Kidney (tissue), 13 donors: ENCODE measurements at regions not wholly inside any gene's neighbourhood (a gene's known extent, or its start where the extent isn't known, plus 50 kb on each side); places are given as distances from the start of the nearest gene placed in this dataset.

Source experiments
- DNase-seq, 5 donors: peaks; one replicate each; pipeline ENCODE4 v3.0.0-alpha.2; 2013 to 2020
- FAIRE-seq: peaks from 2 replicates; lab custom pipeline; 2012; peaks lifted over from hg19 to GRCh38; lab: Jason Lieb, UNC
- H3K27ac ChIP-seq, 2 donors: one replicate each; pipeline ENCODE4 v1.7.0; 2013; ENCODE audit warnings: low read depth in 2 of 2, low read length in 2 of 2, inconsistent platforms in 1 of 2
- H3K27me3 ChIP-seq: one replicate; pipeline ENCODE4 v1.7.1; 2013; ENCODE audit warnings: low read length, inconsistent platforms; ENCODE audit not compliant: control insufficient read depth, insufficient read depth
- H3K36me3 ChIP-seq, 3 donors: one replicate each; pipeline versions ENCODE4 v1.7.0 to v1.7.1; 2013; ENCODE audit warnings: low read length in 3 of 3, control low read depth in 1 of 3, inconsistent platforms in 1 of 3; ENCODE audit not compliant: insufficient read depth in 3 of 3, control insufficient read depth in 2 of 3
- H3K4me1 ChIP-seq, 3 donors: one replicate each; pipeline versions ENCODE4 v1.7.0 to v1.7.1; 2013; ENCODE audit warnings: low read length in 3 of 3, inconsistent platforms in 1 of 3, low read depth in 1 of 3; ENCODE audit not compliant: control insufficient read depth in 2 of 3, insufficient read depth in 2 of 3
- H3K4me3 ChIP-seq, 3 donors: one replicate each; pipeline versions ENCODE4 v1.7.0 to v1.8.1; 2013; ENCODE audit warnings: low read length in 3 of 3, control low read depth in 1 of 3, inconsistent platforms in 1 of 3
- H3K9ac ChIP-seq, 3 donors: one replicate each; pipeline versions ENCODE4 v1.7.0 to v1.7.1; 2013; ENCODE audit warnings: low read length in 3 of 3, control low read depth in 1 of 3, inconsistent platforms in 1 of 3
- H3K9me3 ChIP-seq, 3 donors: one replicate each; pipeline versions ENCODE4 v1.7.0 to v1.7.1; 2013; ENCODE audit warnings: low read length in 3 of 3, control low read depth in 1 of 3, inconsistent platforms in 1 of 3; ENCODE audit not compliant: control insufficient read depth in 2 of 3, insufficient read depth in 1 of 3
- CTCF ChIP-seq: IDR thresholded peaks from 3 replicates; pipeline ENCODE4 v1.5.1; 2012; ENCODE audit warnings: mild to moderate bottlenecking, moderate library complexity, borderline replicate concordance; ENCODE audit not compliant: insufficient read depth; ENCODE audit errors: extremely low read depth
- intact Hi-C: fragments of 100-400 bp; cut with DNase I; formaldehyde crosslinking; loops from one replicate; pipeline ENCODE4 v1.11.1; 2022
- donor health status: control.
- donor health status: control.
- donor health status: control.
- donor health status: control.
- donor health status: control.
- donor health status: DM: yes; HTN: yes; CAD: no.
- donor health status: Normal renal cell carcinoma (clear cell type).

- Histone ChIP-seq H3K9ac (no peak overlapping the region), H3K4me3 (no peak overlapping the region), H3K9me3 (no peaks in the 10 kb centered on the region), H3K4me1 (no peaks in the 10 kb centered on the region), H3K27me3 (no peaks in the 10 kb centered on the region), H3K27ac (no peak overlapping the region), H3K36me3 (no peaks in the 10 kb centered on the region)
- FAIRE-seq = no peak
- DNase-seq = no peak
- TF ChIP-seq CTCF = no peak
- intact Hi-C loops = no loop called here
Observed at GRCh38 chr3:3260870-3261269, 81.4 kb upstream of the CRBN start.

- intact Hi-C loops = no loop called here
- TF ChIP-seq CTCF = no peak
- Histone ChIP-seq H3K9ac (no peak overlapping the region), H3K36me3 (no peaks in the 10 kb centered on the region), H3K4me3 (no peak overlapping the region), H3K27me3 (no peaks in the 10 kb centered on the region), H3K27ac (no peak overlapping the region), H3K4me1 (no peaks in the 10 kb centered on the region), H3K9me3 (no peaks in the 10 kb centered on the region)
- FAIRE-seq = no peak
- no peak for DNase-seq
Observed at GRCh38 chr3:3259181-3259580, 79.7 kb upstream of the CRBN start.

GRCh38 chr3:3258281-3258680, 78.8 kb upstream of the CRBN start:
- intact Hi-C loops = no loop called here
- H3K36me3 ChIP-seq = no peaks in the 10 kb centered on the region
- H3K9me3 ChIP-seq = no peaks in the 10 kb centered on the region
- no peaks in the 10 kb centered on the region for H3K4me1 ChIP-seq
- no peak for TF ChIP-seq CTCF
- H3K4me3 ChIP-seq = no peak overlapping the region
- H3K9ac ChIP-seq = no peak overlapping the region
- FAIRE-seq = no peak
- no peak for DNase-seq
- no peak overlapping the region for H3K27ac ChIP-seq
- no peaks in the 10 kb centered on the region for H3K27me3 ChIP-seq

GRCh38 chr3:3241596-3241995, 62.1 kb upstream of the CRBN start:
- intact Hi-C loops = no loop called here

More at GRCh38 chr3:3241596-3241995, 62.1 kb upstream of the CRBN start:
- no peaks in the 10 kb centered on the region for H3K4me1 ChIP-seq
- no peak for TF ChIP-seq CTCF
- H3K36me3 ChIP-seq = no peaks in the 10 kb centered on the region
- FAIRE-seq (no peak), DNase-seq (no peak)
- no peak overlapping the region for H3K9ac ChIP-seq
- no peaks in the 10 kb centered on the region for H3K27me3 ChIP-seq
- H3K4me3 ChIP-seq = no peak overlapping the region
- no peaks in the 10 kb centered on the region for H3K9me3 ChIP-seq
- no peak overlapping the region for H3K27ac ChIP-seq
